ENCODE measurements at regions not wholly inside any gene's neighbourhood (a gene's known extent, or its start where the extent isn't known, plus 50 kb on each side); places are given as distances from the start of the nearest gene placed in this dataset.
"Not testable (repeated sequence)": the region's sequence is repeated elsewhere in the genome, so short reads cannot be mapped to it uniquely, and the experiment has no call there.

DNA sequence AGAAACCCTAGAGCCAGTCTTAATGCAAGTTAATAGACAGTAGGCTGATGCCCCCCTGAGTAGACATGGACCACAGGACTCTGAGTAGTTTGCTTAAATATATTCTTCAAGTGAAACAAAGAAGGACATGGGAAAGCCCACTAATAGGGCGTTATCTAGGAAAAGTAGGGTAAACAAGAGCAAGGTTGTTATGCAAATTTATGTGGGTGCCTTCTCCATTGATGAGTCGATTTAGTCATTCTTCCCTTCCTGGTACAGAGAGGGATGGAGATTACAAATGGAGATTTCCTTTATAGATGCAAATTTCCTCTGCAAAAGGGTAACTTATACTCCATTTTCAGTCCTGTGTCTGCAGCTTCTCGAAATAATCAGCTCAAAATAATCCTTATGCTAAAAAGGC lies 262.0 kb downstream of the CD83 start:
- DNase-seq: no peak

DNA sequence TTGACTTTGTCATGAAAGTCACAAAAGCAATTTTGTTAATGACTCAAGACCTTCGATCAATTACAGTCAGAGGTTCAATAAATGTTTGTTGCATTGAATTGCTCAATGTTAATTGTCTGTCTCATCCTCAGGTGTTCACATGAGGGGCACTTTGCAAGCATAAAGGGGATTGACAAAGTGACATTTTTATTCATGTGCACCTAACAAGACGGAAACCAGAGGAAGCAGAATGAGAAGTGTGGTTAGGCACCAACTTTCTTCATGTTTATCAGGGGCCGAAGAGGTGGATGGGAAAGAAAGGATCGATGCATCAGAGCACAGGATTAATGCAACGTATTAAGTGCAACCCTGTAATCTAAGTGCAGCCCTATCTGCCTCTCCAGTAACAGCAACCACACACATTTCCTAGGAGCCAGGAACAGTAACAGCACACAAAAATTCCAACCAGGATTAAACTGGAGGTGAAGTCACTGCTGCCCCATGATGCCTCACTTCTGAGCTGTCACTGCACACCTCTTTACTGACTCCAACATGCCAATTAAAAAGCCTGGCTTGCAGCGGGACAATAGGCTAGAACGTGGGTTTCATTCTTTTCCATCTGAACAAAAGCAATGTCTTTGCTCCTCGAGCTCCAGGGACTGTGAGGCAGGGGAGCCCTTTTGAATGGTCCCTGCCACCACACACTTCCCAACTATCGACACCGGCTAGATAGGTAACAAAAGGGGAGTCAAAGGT lies 262.7 kb downstream of the CD83 start:
- DNase-seq: no peak

DNA sequence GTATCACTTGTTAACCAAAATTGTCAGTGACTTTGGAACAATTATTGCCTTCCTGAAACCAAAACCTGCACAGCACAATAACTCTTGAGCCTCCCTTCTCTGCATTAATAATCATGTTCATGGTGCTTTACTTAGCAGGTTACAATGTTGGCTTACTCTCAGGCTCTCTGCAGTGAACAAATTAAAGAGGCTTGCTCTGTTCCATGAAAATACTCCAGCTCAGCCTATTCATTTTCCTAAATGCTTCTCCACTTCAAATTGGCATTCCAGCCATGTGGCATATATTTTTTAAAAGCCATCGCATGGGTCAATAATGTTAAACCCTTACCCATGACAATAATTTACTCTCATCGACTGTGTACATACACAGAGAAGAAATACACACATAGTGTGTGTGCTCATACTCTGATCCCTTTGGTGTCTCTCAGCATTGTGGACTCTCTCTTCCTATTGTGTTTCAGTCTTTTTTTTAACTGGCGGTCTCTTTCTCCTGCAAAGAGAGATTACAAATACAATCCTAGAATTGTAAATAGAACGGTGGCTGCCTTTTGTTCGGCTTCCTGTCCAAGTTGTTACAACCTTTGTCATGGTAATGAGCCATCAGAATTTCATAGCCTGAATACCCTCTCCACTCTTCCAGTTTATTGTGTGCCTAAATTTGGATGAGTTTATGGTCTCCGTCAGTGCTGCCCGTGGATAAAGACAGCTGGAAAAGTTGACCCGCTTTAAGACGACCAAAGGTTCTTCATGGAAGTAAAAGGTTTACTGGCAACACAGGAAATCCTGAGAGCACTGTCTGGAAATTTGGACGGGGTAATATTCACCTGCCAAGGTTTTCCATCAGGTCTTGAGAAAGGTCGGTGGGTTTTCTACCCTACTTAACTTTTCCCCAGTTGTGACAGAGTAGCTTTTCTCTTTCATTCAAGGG lies 263.6 kb downstream of the CD83 start:
- no peak for DNase-seq

- DNase-seq: no peak
Observed at GRCh38 chr6:14381829-14382677, 264.5 kb downstream of the CD83 start.

DNA sequence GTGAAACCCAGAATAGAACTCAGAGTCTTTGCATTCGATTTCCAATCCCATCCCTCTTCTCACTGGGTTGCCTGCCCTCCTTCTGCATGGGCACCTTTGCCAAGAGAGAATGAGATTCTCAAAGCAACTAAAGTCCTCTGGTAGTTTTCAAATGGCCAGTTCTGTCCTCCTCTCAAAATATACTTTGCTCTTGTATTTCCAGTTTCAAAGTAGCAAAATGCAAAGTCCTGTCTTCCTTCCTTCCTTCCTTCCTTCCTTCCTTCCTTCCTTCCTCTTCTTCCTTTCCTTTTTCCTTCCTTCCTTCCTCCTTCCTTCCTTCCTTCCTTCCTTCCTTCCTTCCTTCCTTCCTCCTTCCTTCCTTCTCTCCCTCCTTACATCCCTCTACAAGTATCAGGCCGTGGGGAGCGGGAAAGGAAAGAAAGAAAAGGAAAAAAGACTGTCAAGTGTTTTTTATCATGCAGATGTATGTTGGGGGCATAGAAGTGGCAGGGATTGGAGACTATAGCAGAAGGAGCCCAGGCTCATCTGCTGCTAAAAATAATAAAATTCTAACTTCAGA lies 265.2 kb downstream of the CD83 start:
- DNase-seq: no peak

DNA sequence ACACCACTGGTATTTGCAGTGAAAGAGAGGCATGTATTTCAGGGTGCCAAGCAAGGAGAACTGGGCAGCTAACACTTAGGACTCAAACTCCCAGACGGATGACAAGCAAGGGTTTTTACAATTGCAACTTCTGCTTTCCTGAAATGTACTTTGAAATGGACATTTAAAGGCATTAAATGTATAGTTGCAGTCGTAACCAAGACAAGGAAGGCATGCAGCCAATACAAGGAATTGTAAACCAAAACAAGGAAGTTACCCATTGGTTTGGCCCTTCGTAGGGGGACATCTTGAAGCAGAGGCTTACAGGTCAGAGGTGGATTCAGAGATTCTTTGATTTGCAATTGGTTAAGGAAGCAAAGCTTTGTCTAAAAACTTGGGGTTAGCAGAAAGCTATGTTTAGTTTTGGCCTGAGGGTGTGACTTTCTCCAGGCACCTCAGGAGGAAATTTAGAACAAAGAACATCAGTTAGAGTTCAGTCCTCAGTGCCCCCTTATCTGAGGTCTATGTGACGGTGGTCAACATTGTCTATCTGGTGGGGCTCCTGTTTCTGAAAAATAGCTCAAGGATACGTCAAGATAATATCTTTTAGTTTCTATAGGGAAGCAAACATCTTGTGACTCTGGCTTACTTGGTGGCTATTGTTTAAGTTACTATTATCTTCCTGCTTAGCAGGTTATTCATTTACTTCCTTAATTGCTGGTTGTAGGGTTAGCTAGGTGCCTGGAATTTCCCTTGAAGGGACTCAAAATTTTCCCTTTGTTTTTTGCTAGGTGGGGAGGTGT lies 266.0 kb downstream of the CD83 start:
- DNase-seq: no peak

- DNase-seq: no peak
Observed at GRCh38 chr6:14384175-14384949, 266.8 kb downstream of the CD83 start.

- no peak for DNase-seq
Observed at GRCh38 chr6:14386263-14386662, 268.7 kb downstream of the CD83 start.

DNA sequence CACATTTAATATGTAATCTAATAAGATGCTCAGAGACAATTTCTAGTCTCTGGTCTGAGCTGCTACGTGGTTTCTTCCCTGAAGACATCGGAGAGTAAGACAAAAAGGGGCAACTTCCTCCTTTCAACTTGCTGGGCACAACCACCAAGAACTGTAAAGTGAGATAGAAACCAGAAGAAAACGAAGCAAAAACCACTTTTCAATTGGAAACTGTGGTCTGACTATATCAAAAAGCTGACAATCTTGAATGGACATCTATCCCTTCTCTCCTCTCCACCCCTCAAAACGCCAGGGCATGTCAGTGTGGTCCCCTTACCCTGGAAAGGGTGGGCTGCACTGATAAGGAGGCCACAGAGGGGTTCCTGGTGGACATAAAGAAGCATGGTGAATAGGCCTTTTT lies 269.1 kb downstream of the CD83 start:
- DNase-seq: no peak

DNA sequence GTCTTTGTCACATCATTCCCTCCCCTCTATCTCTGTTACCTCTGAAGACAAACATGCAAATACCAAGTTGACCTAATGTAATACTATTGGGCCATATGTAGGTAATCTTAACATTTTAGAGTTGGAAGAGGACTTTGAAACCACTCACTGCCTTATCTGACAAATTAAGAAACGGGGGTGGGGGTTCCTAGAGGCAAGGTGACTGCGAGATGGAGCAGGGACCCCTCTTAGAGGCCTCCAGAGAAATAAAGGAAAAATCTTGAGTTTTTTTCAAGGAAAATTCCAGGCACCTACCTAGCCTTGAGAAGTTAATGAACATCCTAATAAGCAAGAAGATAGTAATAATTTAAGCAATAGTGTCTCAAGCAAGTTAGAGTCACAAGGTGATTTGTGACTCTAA lies 270.8 kb downstream of the CD83 start:
- no peak for DNase-seq

- DNase-seq: not testable (repeated sequence)
Observed at GRCh38 chr6:14389776-14390175, 272.2 kb downstream of the CD83 start.

DNA sequence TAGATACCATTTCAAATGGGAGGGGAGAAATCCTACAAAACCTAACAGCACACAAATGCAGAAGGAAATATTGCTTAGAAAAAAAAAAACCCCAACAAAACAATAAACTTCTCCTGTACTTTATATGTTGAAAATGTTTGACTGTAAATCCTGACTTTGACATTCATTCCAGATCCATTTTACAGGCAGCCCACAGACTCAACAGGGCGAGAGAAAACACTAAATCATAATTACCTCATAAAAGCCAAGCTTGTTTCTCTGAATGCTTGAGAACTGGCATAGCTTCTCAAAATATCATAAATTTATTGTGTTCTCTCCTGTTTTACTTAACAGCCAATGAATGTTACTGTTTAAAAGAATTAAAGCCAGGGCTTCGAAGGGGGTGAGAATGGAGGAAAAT lies 273.2 kb downstream of the CD83 start:
- no peak for DNase-seq

GRCh38 chr6:14393910-14394309 lies 276.3 kb downstream of the CD83 start:
- no peak for DNase-seq

GRCh38 chr6:14396392-14396791 lies 278.8 kb downstream of the CD83 start:
- no peak for DNase-seq

- DNase-seq: no peak
Observed at GRCh38 chr6:14396826-14397517, 279.4 kb downstream of the CD83 start.

- no peak for DNase-seq
Observed at GRCh38 chr6:14397518-14397901, 279.9 kb downstream of the CD83 start.

DNA sequence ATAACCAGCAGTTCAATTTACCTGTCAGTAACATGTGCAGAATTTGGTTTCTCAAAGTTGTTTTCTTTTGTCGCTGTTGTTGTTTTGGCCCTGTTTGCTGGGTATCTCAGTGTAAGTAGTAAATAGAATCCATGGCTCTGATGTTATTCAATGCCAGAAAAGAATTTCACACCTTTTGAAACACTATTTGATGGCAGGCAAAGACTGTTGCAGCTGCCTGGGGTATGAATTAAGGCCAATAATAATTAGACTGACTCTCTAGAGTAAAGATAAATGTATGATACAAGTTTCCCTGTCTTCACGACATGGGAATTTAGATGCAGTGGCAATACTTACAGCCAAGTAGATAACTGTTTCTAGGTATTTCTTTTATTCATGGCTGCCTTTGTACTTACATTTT lies 281.4 kb downstream of the CD83 start:
- DNase-seq: no peak

DNA sequence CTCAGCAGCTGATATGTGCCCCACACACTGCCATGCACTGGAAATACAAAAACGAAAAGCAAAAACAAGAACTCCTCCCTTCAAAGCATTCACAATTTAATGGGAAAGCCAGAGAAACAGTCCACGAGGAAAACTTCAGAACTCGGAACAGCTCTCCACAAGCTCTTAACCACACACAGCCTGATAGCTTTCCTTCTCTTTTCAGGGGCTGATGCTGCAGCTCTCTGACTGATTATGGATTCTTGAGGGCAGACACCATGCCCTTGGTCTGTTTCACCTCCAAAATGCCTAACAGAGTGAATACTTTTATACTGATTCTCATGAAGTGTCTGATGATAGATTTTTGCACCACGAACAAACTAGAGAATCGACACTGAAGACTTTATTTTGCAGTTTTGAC lies 282.1 kb downstream of the CD83 start:
- DNase-seq: no peak

DNA sequence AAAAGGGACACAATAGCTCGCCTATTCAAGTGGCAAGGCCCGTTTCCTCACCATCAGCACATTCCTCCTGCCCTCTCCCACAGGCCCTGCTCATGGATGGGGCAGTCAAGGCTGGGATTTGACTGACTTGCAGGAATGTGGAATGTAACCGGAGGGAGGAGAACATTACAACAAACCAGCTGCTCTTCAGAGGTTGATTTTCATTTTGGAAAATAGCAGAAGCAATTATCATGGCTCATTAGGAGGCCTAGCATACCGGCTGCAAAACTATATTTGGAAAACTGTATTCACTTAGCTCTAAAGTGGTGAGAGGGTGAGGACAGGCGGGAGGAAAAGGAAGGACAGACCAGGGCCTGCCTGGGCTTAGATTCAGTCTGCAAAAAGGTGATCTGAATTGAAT lies 283.7 kb downstream of the CD83 start:
- no peak for DNase-seq

GRCh38 chr6:14406614-14407331 lies 289.2 kb downstream of the CD83 start:
- DNase-seq: no peak

Data from stimulated activated CD4-positive, alpha-beta T cell treated with anti-CD3 and anti-CD28 coated beads, Interleukin-2, amount 100 ng/mL, for 48 hours (primary cell).